Kidney epithelial cell (primary cell): ENCODE measurements at regions not wholly inside any gene's neighbourhood (a gene's known extent, or its start where the extent isn't known, plus 50 kb on each side); places are given as distances from the start of the nearest gene placed in this dataset.

Source experiments
- DNase-seq: peaks from one replicate; pipeline ENCODE4 v3.0.0-alpha.2; 2010; ENCODE audit warnings: low read depth
- H3K27me3 ChIP-seq: 2 replicates; pipeline ENCODE4 v1.6.0; 2011; ENCODE audit warnings: low read length; ENCODE audit not compliant: control insufficient read depth, insufficient read depth
- H3K36me3 ChIP-seq: 2 replicates; pipeline ENCODE4 v1.5.1; 2011; ENCODE audit warnings: low read length; ENCODE audit not compliant: control insufficient read depth, insufficient read depth
- H3K4me3 ChIP-seq: 2 replicates; pipeline ENCODE4 v1.5.1; 2011; ENCODE audit warnings: low read depth, mild to moderate bottlenecking, control low read depth, low read length
- CTCF ChIP-seq: IDR thresholded peaks from 2 replicates; pipeline ENCODE4 v1.5.1; 2011; ENCODE audit warnings: mild to moderate bottlenecking, moderate library complexity, low read length, control low read depth, inconsistent platforms; ENCODE audit not compliant: insufficient read depth, poor library complexity, severe bottlenecking

- Histone ChIP-seq H3K27me3 (no peaks in the 10 kb centered on the region), H3K4me3 (no peak overlapping the region), H3K36me3 (no peaks in the 10 kb centered on the region)
- no peak for DNase-seq
- no peak for TF ChIP-seq CTCF
Observed at GRCh38 chr3:82824491-82824890, 1063.0 kb upstream of the GBE1 start.

GRCh38 chr3:82816086-82816485 lies 1054.6 kb upstream of the GBE1 start:
- Histone ChIP-seq H3K27me3 (no peaks in the 10 kb centered on the region), H3K36me3 (no peaks in the 10 kb centered on the region), H3K4me3 (no peak overlapping the region)
- DNase-seq = no peak
- no peak for TF ChIP-seq CTCF

- no peak overlapping the region for H3K4me3 ChIP-seq
- DNase-seq = no peak
- no peak for TF ChIP-seq CTCF
- no peaks in the 10 kb centered on the region for H3K27me3 ChIP-seq
- H3K36me3 ChIP-seq = no peaks in the 10 kb centered on the region
Observed at GRCh38 chr3:82815417-82816058, 1054.1 kb upstream of the GBE1 start.

GRCh38 chr3:82814660-82815059 lies 1053.2 kb upstream of the GBE1 start:
- Histone ChIP-seq H3K36me3 (no peaks in the 10 kb centered on the region), H3K27me3 (no peaks in the 10 kb centered on the region), H3K4me3 (no peak overlapping the region)
- no peak for TF ChIP-seq CTCF
- DNase-seq = no peak

GRCh38 chr3:82807781-82808180 lies 1046.3 kb upstream of the GBE1 start:
- TF ChIP-seq CTCF = no peak
- Histone ChIP-seq H3K4me3 (no peak overlapping the region), H3K36me3 (no peaks in the 10 kb centered on the region), H3K27me3 (no peaks in the 10 kb centered on the region)
- DNase-seq = no peak

- H3K36me3 ChIP-seq = no peaks in the 10 kb centered on the region
- no peak for TF ChIP-seq CTCF
- no peak overlapping the region for H3K4me3 ChIP-seq
- H3K27me3 ChIP-seq = no peaks in the 10 kb centered on the region
- DNase-seq = no peak
Observed at GRCh38 chr3:82802501-82802900, 1041.1 kb upstream of the GBE1 start.
